Gastrocnemius medialis (tissue), 4 donors: ENCODE measurements at regions not wholly inside any gene's neighbourhood (a gene's known extent, or its start where the extent isn't known, plus 50 kb on each side); places are given as distances from the start of the nearest gene placed in this dataset.
"Not testable (repeated sequence)": the region's sequence is repeated elsewhere in the genome, so short reads cannot be mapped to it uniquely, and the experiment has no call there.

Experiments
- ATAC-seq, 2 donors: fragments of 150-250 bp; one replicate each; pipeline ENCODE4 v1.9.1; 2016
- DNase-seq, 2 donors: peaks; one replicate each; pipeline ENCODE4 v3.0.0-alpha.2; 2019
- H3K27ac ChIP-seq, 4 donors: fragments of 200-600 bp; sonication (generic); 1 replicate in 1 of 4; 2 replicates in 3 of 4; pipeline ENCODE4 v1.5.1; 2016 to 2018; ENCODE audit warnings: mild to moderate bottlenecking in 2 of 4, moderate library complexity in 1 of 4
- H3K27me3 ChIP-seq, 3 donors: fragments of 200-600 bp; sonication (generic) in 2 of 3; 1 replicate in 1 of 3; 2 replicates in 2 of 3; pipeline versions ENCODE4 v1.5.1 to v1.6.0; 2016 to 2019; ENCODE audit warnings: mild to moderate bottlenecking in 1 of 3, moderate library complexity in 1 of 3
- H3K36me3 ChIP-seq, 2 donors: fragments of 200-600 bp; sonication (generic) in 1 of 2; one replicate each; pipeline ENCODE4 v1.5.1; 2017 to 2018
- H3K4me1 ChIP-seq, 2 donors: fragments of 200-600 bp; sonication (generic) in 1 of 2; one replicate each; pipeline ENCODE4 v1.5.1; 2016 to 2017; ENCODE audit warnings: mild to moderate bottlenecking in 2 of 2
- H3K4me3 ChIP-seq, 4 donors: fragments of 200-600 bp; sonication (generic) in 3 of 4; 1 replicate in 1 of 4; 2 replicates in 3 of 4; pipeline ENCODE4 v1.5.1; 2016 to 2019; ENCODE audit warnings: mild to moderate bottlenecking in 2 of 4
- H3K9me3 ChIP-seq, 3 donors: fragments of 200-600 bp; sonication (generic) in 2 of 3; 1 replicate in 1 of 3; 2 replicates in 2 of 3; pipeline ENCODE4 v1.5.1; 2016 to 2019
- POLR2A ChIP-seq, 2 donors: fragments of 450-650 bp; IDR thresholded peaks; one replicate each; pipeline ENCODE4 v1.6.1; 2017; ENCODE audit warnings: antibody characterized with exemption in 2 of 2, mild to moderate bottlenecking in 2 of 2, moderate library complexity in 2 of 2
- in situ Hi-C, 4 donors: fragments of 200-750 bp; cut with MboI; loops; one replicate each; pipeline versions ENCODE4 v1.15.0 to v1.8.0; 2017; ENCODE audit warnings: low sequenced_read_pairs in 4 of 4
- intact Hi-C: fragments of 100-400 bp; cut with DNase I; formaldehyde crosslinking; loops from one replicate; pipeline ENCODE4 v1.15.1; 2023; ENCODE audit warnings: low total_unique reads
- TF ChIP-seq, protein P1 (sequence below), 5 experiments: fragments of 450-650 bp in 3 of 5; fragments of 200-600 bp in 2 of 5; sonication (generic) in 2 of 5; IDR thresholded peaks in 4 of 5; conservative IDR thresholded peaks in 1 of 5; 1 replicate in 4 of 5; 2 replicates in 1 of 5; pipeline ENCODE4 v1.5.1; 2016 to 2019; ENCODE audit warnings: antibody characterized with exemption in 5 of 5, mild to moderate bottlenecking in 3 of 5, moderate library complexity in 3 of 5

DNA sequence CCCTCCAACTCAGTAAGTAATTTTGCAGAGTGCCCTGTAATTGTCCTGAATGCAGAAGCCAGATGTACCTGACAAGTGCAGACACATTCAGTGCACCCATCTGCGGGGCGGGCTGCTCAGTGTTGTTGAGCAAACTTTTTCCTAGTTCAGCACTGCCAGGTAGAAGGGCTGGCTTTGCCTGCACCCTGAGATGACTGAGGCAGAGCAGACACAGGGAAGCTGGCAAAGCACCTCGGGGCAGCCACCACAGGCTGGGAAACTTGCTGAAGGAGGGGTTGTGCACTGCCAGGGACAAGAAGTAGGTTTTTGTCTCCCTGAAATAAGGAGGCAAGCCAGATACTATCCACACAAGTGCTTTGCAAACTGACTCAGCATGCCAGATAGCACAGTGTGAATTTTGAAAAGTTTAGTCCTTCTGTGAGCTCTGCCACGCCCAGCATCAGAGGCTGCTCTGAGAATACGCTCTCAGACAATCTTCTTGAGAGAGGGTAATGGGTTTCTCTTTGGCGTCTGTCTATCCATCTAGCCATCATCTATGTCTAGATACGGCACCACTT is 62.3 kb downstream of the SOWAHC start:
- in situ Hi-C loops (no loop called here), intact Hi-C loops (no loop called here)
- no peak for TF ChIP-seq POLR2A (IDR thresholded peaks at IDR 0.05)
- no peak for ATAC-seq
- Histone ChIP-seq H3K9me3 (no peaks in the 10 kb centered on the region), H3K27ac (no peak overlapping the region), H3K4me3 (no peak overlapping the region), H3K27me3 (no peaks in the 10 kb centered on the region), H3K4me1 (no peaks in the 10 kb centered on the region), H3K36me3 (no peaks in the 10 kb centered on the region)
- no peak for DNase-seq

DNA sequence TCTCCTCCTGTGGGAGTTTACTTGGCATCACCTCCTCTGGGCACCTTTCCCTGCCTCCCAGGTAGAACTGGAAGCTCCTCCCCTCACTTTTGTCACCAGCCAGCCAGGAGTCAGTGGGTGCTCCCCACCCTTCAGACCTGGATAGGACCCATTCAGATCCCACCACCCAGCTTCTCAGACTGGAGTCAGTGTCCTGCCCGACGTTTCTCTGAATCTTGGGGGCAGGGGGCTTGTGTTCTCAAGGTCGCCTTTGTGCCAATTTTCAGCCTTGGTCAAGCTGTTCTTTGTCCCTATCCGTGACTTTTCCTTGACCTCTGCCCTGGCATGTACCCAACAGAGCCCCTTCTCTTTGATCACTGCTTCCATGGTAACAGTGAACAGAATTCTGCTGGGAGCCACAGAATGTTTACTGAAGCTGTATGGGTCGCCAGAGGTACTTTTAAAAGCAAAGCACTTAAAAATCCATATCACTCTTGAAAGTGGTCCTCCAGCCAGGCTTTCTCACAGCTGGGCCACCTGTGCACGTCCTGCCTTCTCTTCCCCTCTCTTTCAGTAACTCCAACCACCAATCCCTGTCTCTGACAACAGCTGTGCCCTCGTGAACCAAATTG is 63.1 kb downstream of the SOWAHC start:
- in situ Hi-C loops: not testable (repeated sequence)

DNA sequence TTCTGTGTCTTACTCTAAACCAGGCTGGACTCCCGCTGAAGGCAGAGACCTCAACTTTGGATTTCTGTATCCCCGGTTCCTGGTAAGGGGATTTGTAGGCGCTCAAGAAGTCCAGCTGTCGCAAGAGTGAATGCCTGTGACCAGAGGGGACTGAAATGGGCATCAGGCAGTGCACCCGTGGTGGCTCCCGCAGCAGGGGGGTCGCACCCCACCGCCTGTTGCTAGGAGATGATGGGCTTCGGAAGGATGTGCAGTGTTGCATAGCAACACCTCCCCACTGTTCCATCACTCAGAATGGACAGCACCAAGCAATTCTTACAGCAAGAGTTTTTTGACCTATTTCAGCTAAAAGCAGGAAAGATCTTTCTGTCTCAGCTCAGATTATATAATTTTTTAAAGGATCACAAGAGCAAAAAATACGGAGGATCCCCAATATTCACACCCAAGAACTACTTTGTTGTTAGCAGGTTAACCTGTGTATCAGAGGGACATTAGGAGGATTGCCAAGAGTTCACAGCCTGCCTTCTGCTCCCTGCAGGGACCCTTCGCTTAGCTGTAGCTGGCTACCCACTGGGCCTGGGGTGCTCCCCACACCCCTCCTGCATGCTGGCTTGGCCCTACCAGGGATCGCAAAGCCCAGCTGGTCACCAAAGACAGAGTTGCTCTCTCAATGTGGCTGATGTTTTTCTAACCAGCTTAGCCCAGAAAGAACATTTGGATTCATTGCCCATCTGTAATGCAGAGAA is 63.8 kb downstream of the SOWAHC start:
- ATAC-seq (no peak), DNase-seq (no peak)
- Histone ChIP-seq H3K4me1 (no peaks in the 10 kb centered on the region), H3K4me3 (no peak overlapping the region), H3K27ac (no peak overlapping the region), H3K27me3 (no peaks in the 10 kb centered on the region), H3K9me3 (no peaks in the 10 kb centered on the region), H3K36me3 (no peaks in the 10 kb centered on the region)
- TF ChIP-seq, protein P1, sequence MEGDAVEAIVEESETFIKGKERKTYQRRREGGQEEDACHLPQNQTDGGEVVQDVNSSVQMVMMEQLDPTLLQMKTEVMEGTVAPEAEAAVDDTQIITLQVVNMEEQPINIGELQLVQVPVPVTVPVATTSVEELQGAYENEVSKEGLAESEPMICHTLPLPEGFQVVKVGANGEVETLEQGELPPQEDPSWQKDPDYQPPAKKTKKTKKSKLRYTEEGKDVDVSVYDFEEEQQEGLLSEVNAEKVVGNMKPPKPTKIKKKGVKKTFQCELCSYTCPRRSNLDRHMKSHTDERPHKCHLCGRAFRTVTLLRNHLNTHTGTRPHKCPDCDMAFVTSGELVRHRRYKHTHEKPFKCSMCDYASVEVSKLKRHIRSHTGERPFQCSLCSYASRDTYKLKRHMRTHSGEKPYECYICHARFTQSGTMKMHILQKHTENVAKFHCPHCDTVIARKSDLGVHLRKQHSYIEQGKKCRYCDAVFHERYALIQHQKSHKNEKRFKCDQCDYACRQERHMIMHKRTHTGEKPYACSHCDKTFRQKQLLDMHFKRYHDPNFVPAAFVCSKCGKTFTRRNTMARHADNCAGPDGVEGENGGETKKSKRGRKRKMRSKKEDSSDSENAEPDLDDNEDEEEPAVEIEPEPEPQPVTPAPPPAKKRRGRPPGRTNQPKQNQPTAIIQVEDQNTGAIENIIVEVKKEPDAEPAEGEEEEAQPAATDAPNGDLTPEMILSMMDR (IDR thresholded peaks at IDR 0.05 in 4 of 5, conservative IDR thresholded peaks at IDR 0.05 in 1 of 5): no peak
- no peak for TF ChIP-seq POLR2A (IDR thresholded peaks at IDR 0.05)
- intact Hi-C loops: no loop called here
- in situ Hi-C loops: no loop called here

More for the DNA sequence above, 63.1 kb downstream of the SOWAHC start:
- DNase-seq, H3K4me1 ChIP-seq, H3K9me3 ChIP-seq, H3K27me3 ChIP-seq, H3K36me3 ChIP-seq, H3K4me3 ChIP-seq, ATAC-seq, H3K27ac ChIP-seq, intact Hi-C loops: not testable (repeated sequence)

DNA sequence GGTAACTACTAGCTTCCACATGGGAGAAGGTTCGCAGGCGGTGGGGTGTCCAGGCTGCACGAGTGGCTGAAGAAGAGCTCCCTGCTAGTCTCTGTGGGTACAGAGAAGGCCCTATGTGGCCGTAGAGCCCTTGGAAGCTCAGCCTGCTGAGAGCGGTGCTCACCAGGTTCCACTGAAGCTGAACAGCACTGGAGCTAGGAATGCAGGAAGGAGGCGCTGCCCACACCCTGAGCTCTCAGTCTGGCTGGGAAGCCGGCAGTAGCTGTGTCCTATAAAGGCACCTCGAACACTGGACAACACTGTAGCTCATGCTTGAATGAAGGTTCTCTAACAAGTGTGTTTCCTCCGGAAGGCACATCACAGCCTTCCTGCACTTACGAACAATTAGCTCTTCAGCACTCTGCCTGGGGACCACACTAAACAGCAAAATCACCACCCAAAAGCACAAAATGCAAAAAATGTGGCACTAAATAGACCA is 64.6 kb downstream of the SOWAHC start:
- intact Hi-C loops, H3K27me3 ChIP-seq, H3K9me3 ChIP-seq, H3K27ac ChIP-seq, ATAC-seq, H3K4me3 ChIP-seq, in situ Hi-C loops, H3K4me1 ChIP-seq, DNase-seq, H3K36me3 ChIP-seq: not testable (repeated sequence)

DNA sequence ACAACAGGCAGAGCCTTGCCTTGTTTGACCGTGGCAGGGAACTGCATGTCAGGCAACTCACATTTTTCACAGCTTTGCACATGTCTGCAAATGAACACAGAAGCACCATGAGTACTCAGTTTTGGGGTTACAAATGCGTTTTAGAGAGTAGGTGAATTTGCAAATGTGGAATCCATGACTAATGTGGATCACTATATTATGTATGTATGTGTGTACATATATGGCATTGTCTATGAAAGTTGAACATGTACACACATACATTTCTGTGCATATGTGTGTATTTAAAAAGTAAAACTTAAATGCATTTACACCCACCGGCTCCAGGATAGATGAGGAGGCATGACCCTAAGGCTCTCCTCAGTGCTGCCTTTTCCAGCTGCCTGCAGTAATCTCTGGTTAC is 65.1 kb downstream of the SOWAHC start:
- intact Hi-C loops: no loop called here
- ATAC-seq (no peak), DNase-seq (no peak)
- in situ Hi-C loops: no loop called here
- TF ChIP-seq POLR2A (IDR thresholded peaks at IDR 0.05): no peak
- TF ChIP-seq, protein P1 (IDR thresholded peaks at IDR 0.05 in 4 of 5, conservative IDR thresholded peaks at IDR 0.05 in 1 of 5): no peak
- no peaks in the 10 kb centered on the region for H3K9me3 ChIP-seq
- H3K27ac ChIP-seq: no peak overlapping the region
- no peaks in the 10 kb centered on the region for H3K4me1 ChIP-seq
- H3K4me3 ChIP-seq: no peak overlapping the region
- H3K36me3 ChIP-seq: no peaks in the 10 kb centered on the region
- H3K27me3 ChIP-seq: no peaks in the 10 kb centered on the region

DNA sequence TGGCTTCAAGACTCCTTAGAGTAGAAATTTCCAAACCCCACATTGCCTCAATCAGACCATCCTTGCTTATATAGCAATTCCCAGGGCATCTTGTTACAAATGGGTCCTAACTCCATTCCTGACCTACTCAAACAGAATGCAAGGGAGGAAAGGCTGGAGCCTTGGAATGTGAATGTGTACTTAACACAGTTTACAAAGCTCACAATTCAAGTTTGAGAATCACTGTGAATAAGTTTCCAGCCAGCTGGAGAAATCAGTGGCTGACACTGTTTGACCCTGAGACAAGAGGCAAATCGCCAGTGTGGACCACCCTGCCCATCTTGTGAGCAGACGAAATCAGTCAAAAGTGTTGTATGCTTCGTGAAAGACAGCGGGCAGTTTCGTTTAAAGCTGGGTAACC is 65.5 kb downstream of the SOWAHC start:
- ATAC-seq (no peak), DNase-seq (no peak)
- no peaks in the 10 kb centered on the region for H3K27me3 ChIP-seq
- H3K4me1 ChIP-seq: no peaks in the 10 kb centered on the region
- H3K4me3 ChIP-seq: no peak overlapping the region
- no peaks in the 10 kb centered on the region for H3K36me3 ChIP-seq
- TF ChIP-seq, protein P1 (IDR thresholded peaks at IDR 0.05 in 4 of 5, conservative IDR thresholded peaks at IDR 0.05 in 1 of 5): no peak
- no peak for TF ChIP-seq POLR2A (IDR thresholded peaks at IDR 0.05)
- intact Hi-C loops: no loop called here
- in situ Hi-C loops: no loop called here
- H3K27ac ChIP-seq: no peak overlapping the region
- no peaks in the 10 kb centered on the region for H3K9me3 ChIP-seq
